ENCODE measurements at regions not wholly inside any gene's neighbourhood (a gene's known extent, or its start where the extent isn't known, plus 50 kb on each side); places are given as distances from the start of the nearest gene placed in this dataset.

DNA sequence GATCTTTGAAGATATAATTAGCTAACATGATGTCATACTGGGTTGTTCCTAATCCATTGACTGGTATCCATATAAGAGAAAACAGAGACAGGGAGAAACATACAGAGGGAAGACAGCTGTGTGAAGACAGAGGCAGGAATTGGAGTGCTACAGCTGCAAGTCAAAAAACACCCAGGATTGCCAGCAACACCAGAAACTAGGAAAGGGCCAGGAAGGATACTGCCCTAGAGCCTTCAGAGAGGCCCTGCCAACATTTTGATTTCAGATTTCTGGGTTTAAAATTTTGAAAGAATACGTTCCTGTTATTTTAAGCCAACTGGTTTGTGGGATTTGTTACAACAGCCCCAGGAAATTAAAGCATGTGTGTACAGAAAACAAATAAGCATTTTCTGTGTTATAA is 473.7 kb upstream of the FLRT2 start:
- TF ChIP-seq, protein P1, sequence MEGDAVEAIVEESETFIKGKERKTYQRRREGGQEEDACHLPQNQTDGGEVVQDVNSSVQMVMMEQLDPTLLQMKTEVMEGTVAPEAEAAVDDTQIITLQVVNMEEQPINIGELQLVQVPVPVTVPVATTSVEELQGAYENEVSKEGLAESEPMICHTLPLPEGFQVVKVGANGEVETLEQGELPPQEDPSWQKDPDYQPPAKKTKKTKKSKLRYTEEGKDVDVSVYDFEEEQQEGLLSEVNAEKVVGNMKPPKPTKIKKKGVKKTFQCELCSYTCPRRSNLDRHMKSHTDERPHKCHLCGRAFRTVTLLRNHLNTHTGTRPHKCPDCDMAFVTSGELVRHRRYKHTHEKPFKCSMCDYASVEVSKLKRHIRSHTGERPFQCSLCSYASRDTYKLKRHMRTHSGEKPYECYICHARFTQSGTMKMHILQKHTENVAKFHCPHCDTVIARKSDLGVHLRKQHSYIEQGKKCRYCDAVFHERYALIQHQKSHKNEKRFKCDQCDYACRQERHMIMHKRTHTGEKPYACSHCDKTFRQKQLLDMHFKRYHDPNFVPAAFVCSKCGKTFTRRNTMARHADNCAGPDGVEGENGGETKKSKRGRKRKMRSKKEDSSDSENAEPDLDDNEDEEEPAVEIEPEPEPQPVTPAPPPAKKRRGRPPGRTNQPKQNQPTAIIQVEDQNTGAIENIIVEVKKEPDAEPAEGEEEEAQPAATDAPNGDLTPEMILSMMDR (IDR thresholded peaks at IDR 0.05; ENCODE audit: insufficient read depth, low read length), result no peak
- TF ChIP-seq, protein P2, sequence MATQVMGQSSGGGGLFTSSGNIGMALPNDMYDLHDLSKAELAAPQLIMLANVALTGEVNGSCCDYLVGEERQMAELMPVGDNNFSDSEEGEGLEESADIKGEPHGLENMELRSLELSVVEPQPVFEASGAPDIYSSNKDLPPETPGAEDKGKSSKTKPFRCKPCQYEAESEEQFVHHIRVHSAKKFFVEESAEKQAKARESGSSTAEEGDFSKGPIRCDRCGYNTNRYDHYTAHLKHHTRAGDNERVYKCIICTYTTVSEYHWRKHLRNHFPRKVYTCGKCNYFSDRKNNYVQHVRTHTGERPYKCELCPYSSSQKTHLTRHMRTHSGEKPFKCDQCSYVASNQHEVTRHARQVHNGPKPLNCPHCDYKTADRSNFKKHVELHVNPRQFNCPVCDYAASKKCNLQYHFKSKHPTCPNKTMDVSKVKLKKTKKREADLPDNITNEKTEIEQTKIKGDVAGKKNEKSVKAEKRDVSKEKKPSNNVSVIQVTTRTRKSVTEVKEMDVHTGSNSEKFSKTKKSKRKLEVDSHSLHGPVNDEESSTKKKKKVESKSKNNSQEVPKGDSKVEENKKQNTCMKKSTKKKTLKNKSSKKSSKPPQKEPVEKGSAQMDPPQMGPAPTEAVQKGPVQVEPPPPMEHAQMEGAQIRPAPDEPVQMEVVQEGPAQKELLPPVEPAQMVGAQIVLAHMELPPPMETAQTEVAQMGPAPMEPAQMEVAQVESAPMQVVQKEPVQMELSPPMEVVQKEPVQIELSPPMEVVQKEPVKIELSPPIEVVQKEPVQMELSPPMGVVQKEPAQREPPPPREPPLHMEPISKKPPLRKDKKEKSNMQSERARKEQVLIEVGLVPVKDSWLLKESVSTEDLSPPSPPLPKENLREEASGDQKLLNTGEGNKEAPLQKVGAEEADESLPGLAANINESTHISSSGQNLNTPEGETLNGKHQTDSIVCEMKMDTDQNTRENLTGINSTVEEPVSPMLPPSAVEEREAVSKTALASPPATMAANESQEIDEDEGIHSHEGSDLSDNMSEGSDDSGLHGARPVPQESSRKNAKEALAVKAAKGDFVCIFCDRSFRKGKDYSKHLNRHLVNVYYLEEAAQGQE (IDR thresholded peaks at IDR 0.05; ENCODE audit: insufficient replicate concordance, low read depth), result no peak
- TF ChIP-seq POLR2AphosphoS5 (IDR thresholded peaks at IDR 0.05; ENCODE audit: low read depth), result no peak
- no peak for TF ChIP-seq SPI1 (IDR thresholded peaks at IDR 0.05; ENCODE audit: borderline replicate concordance, low read depth)
- TF ChIP-seq GABPA (IDR thresholded peaks at IDR 0.05; ENCODE audit: low read depth), result no peak
